SH-SY5Y (cell line): ENCODE measurements at regions not wholly inside any gene's neighbourhood (a gene's known extent, or its start where the extent isn't known, plus 50 kb on each side); places are given as distances from the start of the nearest gene placed in this dataset.

Experiments used
- GATA2 ChIP-seq: IDR thresholded peaks from 2 replicates; pipeline ENCODE4 v1.6.1; 2011; ENCODE audit warnings: mild to moderate bottlenecking, low read depth, low read length
- GATA3 ChIP-seq: IDR thresholded peaks from 2 replicates; pipeline ENCODE4 v1.6.1; 2011; ENCODE audit warnings: low read depth, mild to moderate bottlenecking, low read length, moderate library complexity

- TF ChIP-seq GATA3 (no peak), GATA2 (no peak)
Observed at GRCh38 chr2:41735006-41735405, 312.8 kb upstream of the PKDCC start.
